ENCODE measurements at regions not wholly inside any gene's neighbourhood (a gene's known extent, or its start where the extent isn't known, plus 50 kb on each side); places are given as distances from the start of the nearest gene placed in this dataset.

- H3K27ac ChIP-seq (ENCODE audit: low read length): no peak overlapping the region
- H3K9me3 ChIP-seq (ENCODE audit: control insufficient read depth in 2 of 2, low read length in 2 of 2): no peaks in the 10 kb centered on the region
- no peak overlapping the region for H3K9ac ChIP-seq (ENCODE audit: low read length in 2 of 2)
- H3K4me3 ChIP-seq (ENCODE audit: low read length in 2 of 2): no peak overlapping the region
- no peaks in the 10 kb centered on the region for H3K4me1 ChIP-seq (ENCODE audit: control insufficient read depth, insufficient read depth, low read length)
- no peaks in the 10 kb centered on the region for H3K27me3 ChIP-seq (ENCODE audit: control insufficient read depth in 1 of 2, insufficient read depth in 2 of 2, low read length in 2 of 2)
- no peaks in the 10 kb centered on the region for H3K36me3 ChIP-seq (ENCODE audit: control insufficient read depth in 2 of 2, insufficient read depth in 2 of 2, low read length in 2 of 2)
These were observed 457.9 kb upstream of the SLIT2 start for GRCh38 chr4:19793831-19794230.

- Histone ChIP-seq H3K4me3 (ENCODE audit: low read length in 2 of 2) (no peak overlapping the region), H3K36me3 (ENCODE audit: control insufficient read depth in 2 of 2, insufficient read depth in 2 of 2, low read length in 2 of 2) (no peaks in the 10 kb centered on the region), H3K27ac (ENCODE audit: low read length) (no peak overlapping the region), H3K4me1 (ENCODE audit: control insufficient read depth, insufficient read depth, low read length) (no peaks in the 10 kb centered on the region), H3K27me3 (ENCODE audit: control insufficient read depth in 1 of 2, insufficient read depth in 2 of 2, low read length in 2 of 2) (no peaks in the 10 kb centered on the region), H3K9me3 (ENCODE audit: control insufficient read depth in 2 of 2, low read length in 2 of 2) (no peaks in the 10 kb centered on the region), H3K9ac (ENCODE audit: low read length in 2 of 2) (no peak overlapping the region)
These were observed 460.1 kb upstream of the SLIT2 start for GRCh38 chr4:19791422-19792123.

- H3K4me3 ChIP-seq (ENCODE audit: low read length in 2 of 2): no peak overlapping the region
- H3K4me1 ChIP-seq (ENCODE audit: control insufficient read depth, insufficient read depth, low read length): no peaks in the 10 kb centered on the region
These were observed 465.1 kb upstream of the SLIT2 start for GRCh38 chr4:19786616-19787015.

GRCh38 chr4:19783667-19784223 lies 468.0 kb upstream of the SLIT2 start:
- Histone ChIP-seq H3K27ac (ENCODE audit: low read length) (no peak overlapping the region), H3K36me3 (ENCODE audit: control insufficient read depth in 2 of 2, insufficient read depth in 2 of 2, low read length in 2 of 2) (no peaks in the 10 kb centered on the region), H3K9me3 (ENCODE audit: control insufficient read depth in 2 of 2, low read length in 2 of 2) (peaks cover 0 to 6% of the 10 kb centered on the region in 2 donors), H3K27me3 (ENCODE audit: control insufficient read depth in 1 of 2, insufficient read depth in 2 of 2, low read length in 2 of 2) (no peaks in the 10 kb centered on the region), H3K4me1 (ENCODE audit: control insufficient read depth, insufficient read depth, low read length) (no peaks in the 10 kb centered on the region), H3K9ac (ENCODE audit: low read length in 2 of 2) (no peak overlapping the region), H3K4me3 (ENCODE audit: low read length in 2 of 2) (no peak overlapping the region)

More at GRCh38 chr4:19786616-19787015, 465.1 kb upstream of the SLIT2 start:
- Histone ChIP-seq H3K9ac (ENCODE audit: low read length in 2 of 2) (no peak overlapping the region), H3K27me3 (ENCODE audit: control insufficient read depth in 1 of 2, insufficient read depth in 2 of 2, low read length in 2 of 2) (no peaks in the 10 kb centered on the region), H3K36me3 (ENCODE audit: control insufficient read depth in 2 of 2, insufficient read depth in 2 of 2, low read length in 2 of 2) (no peaks in the 10 kb centered on the region), H3K9me3 (ENCODE audit: control insufficient read depth in 2 of 2, low read length in 2 of 2) (peaks cover 0 to 6% of the 10 kb centered on the region in 2 donors), H3K27ac (ENCODE audit: low read length) (no peak overlapping the region)

DNA sequence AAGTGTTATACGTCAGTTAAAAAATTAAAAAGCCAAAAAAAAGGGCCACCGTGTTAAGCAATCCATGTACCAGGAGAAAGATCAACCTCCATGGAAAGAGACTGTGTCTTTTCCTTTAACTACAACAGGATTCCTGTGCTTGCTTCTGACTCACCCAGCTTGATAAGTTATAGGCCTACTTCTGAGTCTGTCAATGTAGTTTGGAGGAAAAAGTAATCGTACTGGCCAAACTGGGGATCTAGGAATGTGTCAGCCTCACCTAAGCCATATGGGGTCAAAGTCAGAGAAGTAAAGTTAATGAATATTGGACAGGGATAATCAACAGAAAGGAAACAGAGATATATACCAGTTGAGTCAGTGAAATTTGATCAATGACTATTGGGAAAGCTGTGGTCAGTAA lies 470.8 kb upstream of the SLIT2 start:
- H3K4me1 ChIP-seq (ENCODE audit: control insufficient read depth, insufficient read depth, low read length): no peaks in the 10 kb centered on the region

DNA sequence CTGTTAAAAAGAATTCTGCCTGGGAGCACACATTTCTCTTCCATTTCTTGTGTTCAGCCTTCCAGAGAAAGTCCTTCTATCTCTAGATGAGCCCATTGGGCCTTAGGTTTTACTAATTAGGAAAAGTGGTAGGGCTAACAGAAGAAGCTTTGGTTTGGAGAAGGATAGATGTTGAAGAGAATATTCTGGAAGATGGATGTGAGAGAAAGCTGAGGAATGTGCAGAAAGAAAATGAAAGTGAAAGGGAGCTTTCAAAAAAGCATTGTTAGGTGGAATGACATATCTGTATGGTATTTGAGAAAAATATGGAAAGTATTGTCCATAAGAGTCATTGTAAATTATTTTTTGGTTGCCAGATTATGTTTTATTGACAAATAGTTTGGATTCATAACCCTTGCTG lies 474.8 kb upstream of the SLIT2 start:
- H3K4me3 ChIP-seq (ENCODE audit: low read length in 2 of 2): no peak overlapping the region
- no peaks in the 10 kb centered on the region for H3K4me1 ChIP-seq (ENCODE audit: control insufficient read depth, insufficient read depth, low read length)
- H3K36me3 ChIP-seq (ENCODE audit: control insufficient read depth in 2 of 2, insufficient read depth in 2 of 2, low read length in 2 of 2): no peaks in the 10 kb centered on the region
- no peaks in the 10 kb centered on the region for H3K27me3 ChIP-seq (ENCODE audit: control insufficient read depth in 1 of 2, insufficient read depth in 2 of 2, low read length in 2 of 2)
- H3K27ac ChIP-seq (ENCODE audit: low read length): no peak overlapping the region
- H3K9ac ChIP-seq (ENCODE audit: low read length in 2 of 2): no peak overlapping the region
- H3K9me3 ChIP-seq (ENCODE audit: control insufficient read depth in 2 of 2, low read length in 2 of 2): no peaks in the 10 kb centered on the region

More for the DNA sequence above, 470.8 kb upstream of the SLIT2 start:
- Histone ChIP-seq H3K27ac (ENCODE audit: low read length) (no peak overlapping the region), H3K9me3 (ENCODE audit: control insufficient read depth in 2 of 2, low read length in 2 of 2) (peaks cover 0 to 6% of the 10 kb centered on the region in 2 donors), H3K27me3 (ENCODE audit: control insufficient read depth in 1 of 2, insufficient read depth in 2 of 2, low read length in 2 of 2) (no peaks in the 10 kb centered on the region), H3K4me3 (ENCODE audit: low read length in 2 of 2) (no peak overlapping the region), H3K36me3 (ENCODE audit: control insufficient read depth in 2 of 2, insufficient read depth in 2 of 2, low read length in 2 of 2) (no peaks in the 10 kb centered on the region), H3K9ac (ENCODE audit: low read length in 2 of 2) (no peak overlapping the region)

GRCh38 chr4:19776021-19776459 lies 475.7 kb upstream of the SLIT2 start:
- Histone ChIP-seq H3K27ac (ENCODE audit: low read length) (no peak overlapping the region), H3K27me3 (ENCODE audit: control insufficient read depth in 1 of 2, insufficient read depth in 2 of 2, low read length in 2 of 2) (no peaks in the 10 kb centered on the region), H3K36me3 (ENCODE audit: control insufficient read depth in 2 of 2, insufficient read depth in 2 of 2, low read length in 2 of 2) (no peaks in the 10 kb centered on the region), H3K4me3 (ENCODE audit: low read length in 2 of 2) (no peak overlapping the region), H3K4me1 (ENCODE audit: control insufficient read depth, insufficient read depth, low read length) (no peaks in the 10 kb centered on the region), H3K9ac (ENCODE audit: low read length in 2 of 2) (no peak overlapping the region), H3K9me3 (ENCODE audit: control insufficient read depth in 2 of 2, low read length in 2 of 2) (no peaks in the 10 kb centered on the region)

- no peak overlapping the region for H3K4me3 ChIP-seq (ENCODE audit: low read length in 2 of 2)
- H3K9ac ChIP-seq (ENCODE audit: low read length in 2 of 2): no peak overlapping the region
- no peaks in the 10 kb centered on the region for H3K27me3 ChIP-seq (ENCODE audit: control insufficient read depth in 1 of 2, insufficient read depth in 2 of 2, low read length in 2 of 2)
- H3K36me3 ChIP-seq (ENCODE audit: control insufficient read depth in 2 of 2, insufficient read depth in 2 of 2, low read length in 2 of 2): no peaks in the 10 kb centered on the region
- no peaks in the 10 kb centered on the region for H3K9me3 ChIP-seq (ENCODE audit: control insufficient read depth in 2 of 2, low read length in 2 of 2)
- H3K27ac ChIP-seq (ENCODE audit: low read length): no peak overlapping the region
- no peaks in the 10 kb centered on the region for H3K4me1 ChIP-seq (ENCODE audit: control insufficient read depth, insufficient read depth, low read length)
These were observed 476.9 kb upstream of the SLIT2 start for GRCh38 chr4:19774690-19775256.

DNA sequence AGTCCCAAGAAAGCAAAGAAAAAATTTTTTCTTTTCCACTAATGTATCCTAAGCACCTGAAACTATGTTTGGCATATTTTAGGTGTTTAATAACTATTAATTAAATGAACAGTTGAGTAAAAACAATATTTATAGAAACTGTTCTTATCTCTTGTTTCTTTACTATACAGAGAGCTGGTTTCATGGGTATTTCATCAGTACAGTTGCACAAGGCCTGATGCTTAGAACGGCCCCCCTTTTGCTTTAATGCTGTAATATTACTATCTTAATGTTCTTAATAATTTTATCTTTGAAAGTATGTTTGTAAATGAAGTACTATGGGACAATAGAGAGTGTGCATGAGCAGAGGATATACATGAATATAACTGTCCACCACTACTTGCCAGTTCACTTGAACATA lies 479.1 kb upstream of the SLIT2 start:
- Histone ChIP-seq H3K9ac (ENCODE audit: low read length in 2 of 2) (no peak overlapping the region), H3K4me1 (ENCODE audit: control insufficient read depth, insufficient read depth, low read length) (no peaks in the 10 kb centered on the region), H3K4me3 (ENCODE audit: low read length in 2 of 2) (no peak overlapping the region), H3K27me3 (ENCODE audit: control insufficient read depth in 1 of 2, insufficient read depth in 2 of 2, low read length in 2 of 2) (no peaks in the 10 kb centered on the region), H3K36me3 (ENCODE audit: control insufficient read depth in 2 of 2, insufficient read depth in 2 of 2, low read length in 2 of 2) (no peaks in the 10 kb centered on the region), H3K9me3 (ENCODE audit: control insufficient read depth in 2 of 2, low read length in 2 of 2) (no peaks in the 10 kb centered on the region), H3K27ac (ENCODE audit: low read length) (no peak overlapping the region)

DNA sequence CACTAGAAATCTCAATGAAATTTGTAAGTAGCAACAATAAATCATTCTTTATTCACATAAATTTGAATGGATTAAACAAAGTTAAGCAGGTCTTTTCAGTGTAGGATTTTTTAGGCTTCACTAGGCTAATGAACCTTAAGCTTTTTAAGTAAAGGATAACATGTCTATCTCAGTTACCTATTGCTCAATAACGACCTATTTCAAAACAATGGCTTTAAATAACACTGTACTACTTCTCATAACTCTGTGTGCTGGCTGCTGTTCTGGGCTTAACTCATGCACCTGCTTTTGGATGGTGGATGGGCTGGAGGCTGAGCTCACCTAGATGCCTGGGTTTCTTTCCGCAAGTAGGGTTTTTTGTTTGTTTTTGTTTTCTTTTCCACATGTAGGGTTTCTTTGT lies 495.0 kb upstream of the SLIT2 start:
- H3K27me3 ChIP-seq (ENCODE audit: control insufficient read depth in 1 of 2, insufficient read depth in 2 of 2, low read length in 2 of 2): no peaks in the 10 kb centered on the region
- no peak overlapping the region for H3K9ac ChIP-seq (ENCODE audit: low read length in 2 of 2)
- H3K4me3 ChIP-seq (ENCODE audit: low read length in 2 of 2): no peak overlapping the region
- no peak overlapping the region for H3K27ac ChIP-seq (ENCODE audit: low read length)
- H3K4me1 ChIP-seq (ENCODE audit: control insufficient read depth, insufficient read depth, low read length): no peaks in the 10 kb centered on the region
- H3K36me3 ChIP-seq (ENCODE audit: control insufficient read depth in 2 of 2, insufficient read depth in 2 of 2, low read length in 2 of 2): no peaks in the 10 kb centered on the region
- H3K9me3 ChIP-seq (ENCODE audit: control insufficient read depth in 2 of 2, low read length in 2 of 2): no peaks in the 10 kb centered on the region

DNA sequence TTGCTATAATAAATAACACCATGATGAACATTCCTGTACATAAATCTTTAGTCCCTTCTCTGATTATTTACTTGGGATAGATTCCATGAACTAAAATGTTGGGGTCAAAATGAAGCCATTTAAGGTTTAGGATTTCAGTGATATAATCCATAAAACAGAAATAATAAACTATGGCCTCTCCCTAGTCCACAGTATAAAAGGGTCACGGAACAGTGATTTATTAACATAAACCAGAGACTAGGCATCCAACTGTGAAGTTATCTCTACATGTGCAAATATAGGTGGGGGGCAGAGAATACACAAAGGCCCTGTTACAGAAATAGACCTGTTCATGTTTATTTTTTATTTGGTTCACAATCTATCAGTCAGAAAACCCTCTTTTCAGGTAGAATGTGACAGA lies 499.1 kb upstream of the SLIT2 start:
- no peaks in the 10 kb centered on the region for H3K36me3 ChIP-seq (ENCODE audit: control insufficient read depth in 2 of 2, insufficient read depth in 2 of 2, low read length in 2 of 2)
- H3K27me3 ChIP-seq (ENCODE audit: control insufficient read depth in 1 of 2, insufficient read depth in 2 of 2, low read length in 2 of 2): no peaks in the 10 kb centered on the region
- H3K9me3 ChIP-seq (ENCODE audit: control insufficient read depth in 2 of 2, low read length in 2 of 2): no peaks in the 10 kb centered on the region
- H3K27ac ChIP-seq (ENCODE audit: low read length): no peak overlapping the region
- H3K4me1 ChIP-seq (ENCODE audit: control insufficient read depth, insufficient read depth, low read length): no peaks in the 10 kb centered on the region
- H3K4me3 ChIP-seq (ENCODE audit: low read length in 2 of 2): no peak overlapping the region
- H3K9ac ChIP-seq (ENCODE audit: low read length in 2 of 2): no peak overlapping the region
